Inflammatory macrophage treated with lipopolysaccharide for 4 hours (primary cell): ENCODE measurements at regions not wholly inside any gene's neighbourhood (a gene's known extent, or its start where the extent isn't known, plus 50 kb on each side); places are given as distances from the start of the nearest gene placed in this dataset.

Experiments used
- DNase-seq: peaks from one replicate; pipeline ENCODE4 v3.0.0-alpha.2; 2020

GRCh38 chr3:140816372-140817195, 125.1 kb upstream of the SLC25A36 start:
- peak; percentile 36 for DNase-seq

- DNase-seq = no peak
Observed at GRCh38 chr3:140821493-140821892, 120.1 kb upstream of the SLC25A36 start.

GRCh38 chr3:140822401-140823047, 119.1 kb upstream of the SLC25A36 start:
- no peak for DNase-seq

- no peak for DNase-seq
Observed at GRCh38 chr3:140823106-140823505, 118.5 kb upstream of the SLC25A36 start.

- DNase-seq = no peak
Observed at GRCh38 chr3:140827894-140828293, 113.7 kb upstream of the SLC25A36 start.

- DNase-seq = no peak
Observed at GRCh38 chr3:140828585-140828984, 113.1 kb upstream of the SLC25A36 start.

GRCh38 chr3:140829796-140830195, 111.8 kb upstream of the SLC25A36 start:
- no peak for DNase-seq

GRCh38 chr3:140830391-140830790, 111.2 kb upstream of the SLC25A36 start:
- DNase-seq = no peak

- DNase-seq = peak; percentile 41
Observed at GRCh38 chr3:140832883-140833282, 108.8 kb upstream of the SLC25A36 start.

- no peak for DNase-seq
Observed at GRCh38 chr3:140834266-140835037, 107.2 kb upstream of the SLC25A36 start.

GRCh38 chr3:140842984-140843649, 98.5 kb upstream of the SLC25A36 start:
- peak; percentile 40 for DNase-seq

GRCh38 chr3:140843656-140844055, 98.0 kb upstream of the SLC25A36 start:
- DNase-seq = no peak

- no peak for DNase-seq
Observed at GRCh38 chr3:140844072-140844471, 97.6 kb upstream of the SLC25A36 start.

- no peak for DNase-seq
Observed at GRCh38 chr3:140845882-140846281, 95.8 kb upstream of the SLC25A36 start.

- DNase-seq = no peak
Observed at GRCh38 chr3:140848666-140849065, 93.0 kb upstream of the SLC25A36 start.

- DNase-seq = no peak
Observed at GRCh38 chr3:140850210-140850955, 91.3 kb upstream of the SLC25A36 start.

- no peak for DNase-seq
Observed at GRCh38 chr3:140854961-140855360, 86.7 kb upstream of the SLC25A36 start.

- no peak for DNase-seq
Observed at GRCh38 chr3:140856905-140857304, 84.7 kb upstream of the SLC25A36 start.

- DNase-seq = no peak
Observed at GRCh38 chr3:140857993-140858392, 83.6 kb upstream of the SLC25A36 start.

GRCh38 chr3:140859592-140860336, 81.9 kb upstream of the SLC25A36 start:
- DNase-seq = no peak

- DNase-seq = peak; percentile 54
Observed at GRCh38 chr3:140863580-140864009, 78.0 kb upstream of the SLC25A36 start.
